Loucy (cell line): ENCODE measurements at regions not wholly inside any gene's neighbourhood (a gene's known extent, or its start where the extent isn't known, plus 50 kb on each side); places are given as distances from the start of the nearest gene placed in this dataset.

Experiments
- EZH2phosphoT487 ChIP-seq: fragments of 200-600 bp; IDR thresholded peaks from 2 replicates; pipeline ENCODE4 v1.6.1; 2018; ENCODE audit warnings: antibody characterized with exemption, mild to moderate bottlenecking, moderate library complexity, borderline replicate concordance
- TF ChIP-seq, protein P1 (sequence below): fragments of 200-600 bp; sonication (generic); conservative IDR thresholded peaks from 2 replicates; pipeline ENCODE4 v1.5.1; 2014; ENCODE audit warnings: mild to moderate bottlenecking, antibody characterized with exemption, low read length

DNA sequence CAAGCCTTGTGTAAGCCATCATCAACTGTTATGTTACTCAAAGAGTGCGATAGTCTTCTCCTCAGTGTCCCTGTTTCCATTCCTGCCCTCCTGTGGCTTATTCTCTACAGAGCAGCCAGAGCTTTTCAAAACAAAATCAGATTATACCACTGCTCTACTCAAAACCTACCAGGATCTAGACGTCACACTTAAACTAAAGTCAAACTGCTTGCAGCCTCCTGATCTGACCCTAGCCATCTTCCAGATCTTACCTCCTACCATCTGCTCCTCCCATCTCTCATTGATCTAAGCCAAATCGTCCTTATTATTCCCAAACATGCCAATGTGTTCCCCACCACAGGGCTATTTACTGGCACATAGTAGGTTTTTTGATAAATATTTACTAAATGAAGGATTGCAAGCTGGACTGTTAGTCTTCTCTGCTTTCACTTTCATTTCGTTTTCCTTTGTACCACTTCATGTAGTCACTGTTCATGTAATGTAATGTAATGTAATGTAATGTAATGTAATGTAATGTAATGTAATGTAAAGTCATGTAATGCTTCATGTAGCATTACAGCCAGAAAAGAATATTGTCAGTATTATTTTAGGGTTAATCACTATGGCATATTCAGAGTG, 116.1 kb downstream of the GPR37 start:
- TF ChIP-seq EZH2phosphoT487 = no peak
- TF ChIP-seq, protein P1, sequence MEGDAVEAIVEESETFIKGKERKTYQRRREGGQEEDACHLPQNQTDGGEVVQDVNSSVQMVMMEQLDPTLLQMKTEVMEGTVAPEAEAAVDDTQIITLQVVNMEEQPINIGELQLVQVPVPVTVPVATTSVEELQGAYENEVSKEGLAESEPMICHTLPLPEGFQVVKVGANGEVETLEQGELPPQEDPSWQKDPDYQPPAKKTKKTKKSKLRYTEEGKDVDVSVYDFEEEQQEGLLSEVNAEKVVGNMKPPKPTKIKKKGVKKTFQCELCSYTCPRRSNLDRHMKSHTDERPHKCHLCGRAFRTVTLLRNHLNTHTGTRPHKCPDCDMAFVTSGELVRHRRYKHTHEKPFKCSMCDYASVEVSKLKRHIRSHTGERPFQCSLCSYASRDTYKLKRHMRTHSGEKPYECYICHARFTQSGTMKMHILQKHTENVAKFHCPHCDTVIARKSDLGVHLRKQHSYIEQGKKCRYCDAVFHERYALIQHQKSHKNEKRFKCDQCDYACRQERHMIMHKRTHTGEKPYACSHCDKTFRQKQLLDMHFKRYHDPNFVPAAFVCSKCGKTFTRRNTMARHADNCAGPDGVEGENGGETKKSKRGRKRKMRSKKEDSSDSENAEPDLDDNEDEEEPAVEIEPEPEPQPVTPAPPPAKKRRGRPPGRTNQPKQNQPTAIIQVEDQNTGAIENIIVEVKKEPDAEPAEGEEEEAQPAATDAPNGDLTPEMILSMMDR = no peak
